GM23248 (cell line): ENCODE measurements at regions not wholly inside any gene's neighbourhood (a gene's known extent, or its start where the extent isn't known, plus 50 kb on each side); places are given as distances from the start of the nearest gene placed in this dataset.

Experiments
- DNase-seq: peaks from one replicate; pipeline ENCODE4 v3.0.0-alpha.2; 2015
- H2AFZ ChIP-seq: fragments of 200-600 bp; sonication (generic); 2 replicates; pipeline ENCODE4 v1.6.1; 2016; ENCODE audit warnings: antibody characterized with exemption
- H3F3A ChIP-seq: fragments of 200-600 bp; sonication (generic); 2 replicates; pipeline ENCODE4 v1.6.1; 2016; ENCODE audit warnings: mild to moderate bottlenecking, antibody characterized with exemption, mixed run types; ENCODE audit not compliant: insufficient read depth
- H3K27ac ChIP-seq: fragments of 200-600 bp; sonication (generic); 2 replicates; pipeline ENCODE4 v1.5.1; 2016; ENCODE audit warnings: mild to moderate bottlenecking
- H3K27me3 ChIP-seq: fragments of 200-600 bp; sonication (generic); replicated peaks from 2 replicates; pipeline ENCODE4 v1.6.1; 2016; ENCODE audit warnings: mild to moderate bottlenecking; ENCODE audit not compliant: insufficient read depth
- H3K36me3 ChIP-seq: fragments of 200-600 bp; sonication (generic); 2 replicates; pipeline ENCODE4 v1.6.1; 2016; ENCODE audit warnings: low read depth, mild to moderate bottlenecking
- H3K4me1 ChIP-seq: fragments of 200-600 bp; sonication (generic); 2 replicates; pipeline ENCODE4 v1.6.1; 2016; ENCODE audit warnings: mild to moderate bottlenecking; ENCODE audit not compliant: insufficient read depth
- H3K4me2 ChIP-seq: fragments of 200-600 bp; sonication (generic); one replicate; pipeline ENCODE4 v1.6.1; 2016; ENCODE audit warnings: mild to moderate bottlenecking; ENCODE audit not compliant: unreplicated experiment
- H3K4me3 ChIP-seq: fragments of 200-600 bp; sonication (generic); 2 replicates; pipeline ENCODE4 v1.5.1; 2016; ENCODE audit warnings: mild to moderate bottlenecking
- H3K79me2 ChIP-seq: fragments of 200-600 bp; sonication (generic); 2 replicates; pipeline ENCODE4 v1.6.1; 2016; ENCODE audit warnings: mild to moderate bottlenecking; ENCODE audit not compliant: insufficient read depth
- H3K9ac ChIP-seq: fragments of 200-600 bp; sonication (generic); 2 replicates; pipeline ENCODE4 v1.6.1; 2016; ENCODE audit warnings: mild to moderate bottlenecking
- H3K9me2 ChIP-seq: fragments of 200-600 bp; sonication (generic); 2 replicates; pipeline ENCODE4 v1.6.1; 2016; ENCODE audit warnings: mixed run types, mild to moderate bottlenecking, moderate library complexity; ENCODE audit not compliant: insufficient read depth
- H3K9me3 ChIP-seq: fragments of 200-600 bp; sonication (generic); one replicate; pipeline ENCODE4 v1.6.1; 2017; ENCODE audit warnings: low read depth
- H4K20me1 ChIP-seq: fragments of 200-600 bp; sonication (generic); 2 replicates; pipeline ENCODE4 v1.6.0; 2016; ENCODE audit not compliant: insufficient read depth
- EZH2 ChIP-seq: fragments of 200-600 bp; sonication (generic); IDR thresholded peaks from 2 replicates; pipeline ENCODE4 v1.6.1; 2018; ENCODE audit warnings: antibody characterized with exemption, mild to moderate bottlenecking; ENCODE audit not compliant: insufficient read depth, poor library complexity, severe bottlenecking
- EZH2phosphoT487 ChIP-seq: fragments of 200-600 bp; sonication (generic); IDR thresholded peaks from 2 replicates; pipeline ENCODE4 v1.6.1; 2018; ENCODE audit warnings: antibody characterized with exemption, moderate library complexity, mild to moderate bottlenecking, low read depth; ENCODE audit not compliant: insufficient read depth
- WGBS, 2 experiments: methylation state at CpG; one replicate each; pipeline ENCODE4 v1.1.6; 2015 to 2017; ENCODE audit warnings: low lambda C conversion rate in 2 of 2, low coverage in 1 of 2; ENCODE audit errors: missing lambda C conversion rate in 2 of 2; 5-methylcytosine and 5-hydroxymethylcytosine counted together
- in situ Hi-C: fragments of 300-500 bp; cut with MboI; formaldehyde crosslinking; loops from 2 replicates; pipeline ENCODE4 v1.15.0; 2020

- no peaks in the 10 kb centered on the region for H4K20me1 ChIP-seq
- in situ Hi-C loops: no loop called here
- WGBS, 2 experiments: 53 to 58% methylated on average over 3 of the region's 3 CpGs
Measured at GRCh38 chr3:104514776-104515175, 851.9 kb upstream of the ALCAM start.

GRCh38 chr3:104519068-104519467, 847.6 kb upstream of the ALCAM start:
- in situ Hi-C loops: no loop called here
- 16 to 20% methylated on average over 4 of the region's 4 CpGs for WGBS, 2 experiments
- no peak for DNase-seq
- H3K27me3 ChIP-seq: no peaks in the 10 kb centered on the region; the same call in 1 of the 2 replicates
- no peaks in the 10 kb centered on the region for H3K9me3 ChIP-seq
- H3K9me2 ChIP-seq: no peaks in the 10 kb centered on the region
- H3K9ac ChIP-seq: no peak overlapping the region
- no peaks in the 10 kb centered on the region for H3K36me3 ChIP-seq
- H3K4me3 ChIP-seq: no peak overlapping the region
- no peaks in the 10 kb centered on the region for H3F3A ChIP-seq
- no peaks in the 10 kb centered on the region for H4K20me1 ChIP-seq
- no peaks in the 10 kb centered on the region for H3K79me2 ChIP-seq
- H3K4me2 ChIP-seq: no peak overlapping the region
- no peak for TF ChIP-seq EZH2phosphoT487
- TF ChIP-seq EZH2: no peak
- H3K27ac ChIP-seq: no peak overlapping the region
- H2AFZ ChIP-seq: no peak overlapping the region
- H3K4me1 ChIP-seq: no peaks in the 10 kb centered on the region

More at GRCh38 chr3:104514776-104515175, 851.9 kb upstream of the ALCAM start:
- H3K4me3 ChIP-seq: no peak overlapping the region
- no peaks in the 10 kb centered on the region for H3K36me3 ChIP-seq
- no peaks in the 10 kb centered on the region for H3K79me2 ChIP-seq
- H3K9me3 ChIP-seq: no peaks in the 10 kb centered on the region
- TF ChIP-seq EZH2 (no peak), EZH2phosphoT487 (no peak)
- DNase-seq: no peak
- no peaks in the 10 kb centered on the region for H3F3A ChIP-seq
- no peak overlapping the region for H3K27ac ChIP-seq
- H3K9ac ChIP-seq: no peak overlapping the region
- H3K27me3 ChIP-seq: no peaks in the 10 kb centered on the region; the same call in 1 of the 2 replicates
- no peaks in the 10 kb centered on the region for H3K4me1 ChIP-seq
- H3K9me2 ChIP-seq: no peaks in the 10 kb centered on the region
- no peak overlapping the region for H3K4me2 ChIP-seq
- H2AFZ ChIP-seq: no peak overlapping the region

- WGBS, 2 experiments: 20 to 25% methylated on average over 4 of the region's 4 CpGs
- Histone ChIP-seq H2AFZ (no peak overlapping the region), H3K9ac (no peak overlapping the region), H3K79me2 (no peaks in the 10 kb centered on the region), H3K36me3 (no peaks in the 10 kb centered on the region), H3K4me1 (no peaks in the 10 kb centered on the region), H3K9me3 (no peaks in the 10 kb centered on the region), H3K27me3 (no peaks in the 10 kb centered on the region; the same call in 1 of the 2 replicates), H3K27ac (no peak overlapping the region), H3F3A (no peaks in the 10 kb centered on the region), H3K4me3 (no peak overlapping the region), H3K9me2 (no peaks in the 10 kb centered on the region), H4K20me1 (no peaks in the 10 kb centered on the region), H3K4me2 (no peak overlapping the region)
- in situ Hi-C loops: no loop called here
- no peak for DNase-seq
- TF ChIP-seq EZH2phosphoT487: no peak
Measured at GRCh38 chr3:104519468-104520227, 847.1 kb upstream of the ALCAM start.

DNA sequence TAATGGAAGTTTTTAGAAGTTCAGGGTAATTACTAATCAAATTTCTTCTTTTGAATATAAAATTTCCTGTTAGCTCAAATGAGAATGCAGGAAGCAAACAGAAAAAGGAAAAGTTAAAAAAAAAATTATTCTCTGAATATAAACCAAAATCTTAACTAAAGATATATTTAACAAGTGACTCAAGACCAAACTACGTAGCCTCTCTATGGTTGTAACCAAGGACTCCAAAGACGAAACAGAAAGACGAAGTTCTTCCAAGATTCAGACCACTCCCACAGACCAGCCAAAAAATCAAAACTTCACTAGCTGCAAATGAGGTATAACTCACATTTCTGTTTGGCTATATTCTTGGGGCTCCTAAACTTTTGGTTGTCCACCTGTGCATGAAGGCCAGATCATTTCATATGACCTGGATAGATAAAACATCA, 846.5 kb upstream of the ALCAM start:
- Histone ChIP-seq H3K9me3 (no peaks in the 10 kb centered on the region), H4K20me1 (no peaks in the 10 kb centered on the region), H3K9me2 (no peaks in the 10 kb centered on the region), H3K4me1 (no peaks in the 10 kb centered on the region), H3K9ac (no peak overlapping the region), H3K4me2 (no peak overlapping the region), H3K27ac (no peak overlapping the region), H3K4me3 (no peak overlapping the region), H3K79me2 (no peaks in the 10 kb centered on the region), H3K27me3 (no peaks in the 10 kb centered on the region; the same call in 1 of the 2 replicates), H3K36me3 (no peaks in the 10 kb centered on the region), H3F3A (no peaks in the 10 kb centered on the region), H2AFZ (no peak overlapping the region)
- DNase-seq: no peak
- no peak for TF ChIP-seq EZH2phosphoT487
- TF ChIP-seq EZH2: no peak
- WGBS, 2 experiments: 33 to 34% methylated on average over 3 of the region's 3 CpGs
- in situ Hi-C loops: no loop called here
